ENCODE measurements at regions not wholly inside any gene's neighbourhood (a gene's known extent, or its start where the extent isn't known, plus 50 kb on each side); places are given as distances from the start of the nearest gene placed in this dataset.

- TF ChIP-seq, protein P1, sequence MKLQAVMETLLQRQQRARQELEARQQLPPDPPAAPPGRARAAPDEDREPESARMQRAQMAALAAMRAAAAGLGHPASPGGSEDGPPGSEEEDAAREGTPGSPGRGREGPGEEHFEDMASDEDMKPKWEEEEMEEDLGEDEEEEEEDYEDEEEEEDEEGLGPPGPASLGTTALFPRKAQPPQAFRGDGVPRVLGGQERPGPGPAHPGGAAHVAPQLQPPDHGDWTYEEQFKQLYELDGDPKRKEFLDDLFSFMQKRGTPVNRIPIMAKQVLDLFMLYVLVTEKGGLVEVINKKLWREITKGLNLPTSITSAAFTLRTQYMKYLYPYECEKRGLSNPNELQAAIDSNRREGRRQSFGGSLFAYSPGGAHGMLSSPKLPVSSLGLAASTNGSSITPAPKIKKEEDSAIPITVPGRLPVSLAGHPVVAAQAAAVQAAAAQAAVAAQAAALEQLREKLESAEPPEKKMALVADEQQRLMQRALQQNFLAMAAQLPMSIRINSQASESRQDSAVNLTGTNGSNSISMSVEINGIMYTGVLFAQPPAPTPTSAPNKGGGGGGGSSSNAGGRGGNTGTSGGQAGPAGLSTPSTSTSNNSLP (IDR thresholded peaks at IDR 0.05; ENCODE audit: borderline replicate concordance, low read depth, low read length): no peak
- TF ChIP-seq NR1H2 (CRISPR knock-in tag; IDR thresholded peaks at IDR 0.05) (no peak), THAP12 (CRISPR knock-in tag; IDR thresholded peaks at IDR 0.05) (no peak), XRCC3 (IDR thresholded peaks at IDR 0.05) (no peak), ZNF12 (CRISPR knock-in tag; IDR thresholded peaks at IDR 0.05) (no peak), EWSR1 (IDR thresholded peaks at IDR 0.05; ENCODE audit: borderline replicate concordance, low read depth, partially characterized antibody) (no peak), RFX7 (CRISPR knock-in tag; IDR thresholded peaks at IDR 0.05) (no peak), ZSCAN32 (CRISPR knock-in tag; IDR thresholded peaks at IDR 0.05) (no peak), ETV6 (IDR thresholded peaks at IDR 0.05; ENCODE audit: borderline replicate concordance in 1 of 2, low read depth in 2 of 2, low read length in 1 of 2) (peak in 1 of 2 experiments; percentile 68; a peak in 1 of 4 replicates), ETV6 (CRISPR knock-in tag; IDR thresholded peaks at IDR 0.05; ENCODE audit: borderline replicate concordance) (no peak), ZNF551 (CRISPR knock-in tag; IDR thresholded peaks at IDR 0.05) (no peak), HNRNPLL (IDR thresholded peaks at IDR 0.05; ENCODE audit: low read depth, low read length, poor library complexity, severe bottlenecking) (no peak), NR4A1 (CRISPR knock-in tag; IDR thresholded peaks at IDR 0.05) (no peak), NR4A1 (tag; IDR thresholded peaks at IDR 0.05) (peak; percentile 72; the same call in 1 of the 2 replicates), MLX (CRISPR knock-in tag; conservative IDR thresholded peaks at IDR 0.05) (no peak), ILF3 (IDR thresholded peaks at IDR 0.05; ENCODE audit: borderline replicate concordance) (no peak)
- TF ChIP-seq, protein P2, sequence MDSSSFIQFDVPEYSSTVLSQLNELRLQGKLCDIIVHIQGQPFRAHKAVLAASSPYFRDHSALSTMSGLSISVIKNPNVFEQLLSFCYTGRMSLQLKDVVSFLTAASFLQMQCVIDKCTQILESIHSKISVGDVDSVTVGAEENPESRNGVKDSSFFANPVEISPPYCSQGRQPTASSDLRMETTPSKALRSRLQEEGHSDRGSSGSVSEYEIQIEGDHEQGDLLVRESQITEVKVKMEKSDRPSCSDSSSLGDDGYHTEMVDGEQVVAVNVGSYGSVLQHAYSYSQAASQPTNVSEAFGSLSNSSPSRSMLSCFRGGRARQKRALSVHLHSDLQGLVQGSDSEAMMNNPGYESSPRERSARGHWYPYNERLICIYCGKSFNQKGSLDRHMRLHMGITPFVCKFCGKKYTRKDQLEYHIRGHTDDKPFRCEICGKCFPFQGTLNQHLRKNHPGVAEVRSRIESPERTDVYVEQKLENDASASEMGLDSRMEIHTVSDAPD (CRISPR knock-in tag; IDR thresholded peaks at IDR 0.05): no peak
These were observed 125.5 kb downstream of the EN1 start (continued) for GRCh38 chr2:118721817-118722551.

Measured in K562 (cell line).